NB4 (cell line): ENCODE measurements at regions not wholly inside any gene's neighbourhood (a gene's known extent, or its start where the extent isn't known, plus 50 kb on each side); places are given as distances from the start of the nearest gene placed in this dataset.
"Not testable (repeated sequence)": the region's sequence is repeated elsewhere in the genome, so short reads cannot be mapped to it uniquely, and the experiment has no call there.

Experiments
- DNase-seq: peaks from one replicate; pipeline ENCODE4 v3.0.0; 2010; ENCODE audit warnings: low read depth
- H3K4me3 ChIP-seq: one replicate; pipeline ENCODE4 v1.5.1; 2011; ENCODE audit warnings: mild to moderate bottlenecking, low read depth, low read length, moderate library complexity
- CTCF ChIP-seq: IDR thresholded peaks from one replicate; pipeline ENCODE4 v1.5.1; 2012; ENCODE audit warnings: low read depth, low read length
- MAX ChIP-seq: IDR thresholded peaks from 2 replicates; pipeline ENCODE4 v1.6.1; 2011; ENCODE audit warnings: low read depth, low read length
- MYC ChIP-seq: IDR thresholded peaks from 2 replicates; pipeline ENCODE4 v1.6.1; 2011; ENCODE audit warnings: low read depth, low read length
- POLR2A ChIP-seq: IDR thresholded peaks from 2 replicates; pipeline ENCODE4 v1.6.1; 2011; ENCODE audit warnings: mild to moderate bottlenecking; ENCODE audit not compliant: insufficient read length; ENCODE audit errors: extremely low read depth

DNA sequence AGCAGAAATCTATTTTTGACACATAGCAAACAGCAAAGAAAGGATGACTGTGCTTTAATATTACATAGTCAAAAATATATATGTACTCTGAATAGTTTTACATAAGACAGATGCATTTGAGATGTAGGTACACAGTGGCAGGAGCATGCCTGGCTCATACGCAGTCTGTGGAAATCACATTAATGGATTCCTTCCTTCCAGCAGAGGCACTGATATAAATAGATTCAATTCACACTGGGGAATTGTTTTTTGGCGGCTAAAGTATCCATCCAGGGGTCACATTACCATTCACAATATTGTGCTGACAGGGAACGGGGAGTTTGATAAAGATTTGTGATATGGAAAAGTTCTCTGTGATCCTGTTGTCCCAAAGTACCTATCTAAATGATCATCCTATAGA is 72.5 kb upstream of the AGR3 start:
- DNase-seq = no peak
- H3K4me3 ChIP-seq = no peak overlapping the region
- TF ChIP-seq CTCF (no peak), MAX (no peak), POLR2A (no peak), MYC (no peak)

DNA sequence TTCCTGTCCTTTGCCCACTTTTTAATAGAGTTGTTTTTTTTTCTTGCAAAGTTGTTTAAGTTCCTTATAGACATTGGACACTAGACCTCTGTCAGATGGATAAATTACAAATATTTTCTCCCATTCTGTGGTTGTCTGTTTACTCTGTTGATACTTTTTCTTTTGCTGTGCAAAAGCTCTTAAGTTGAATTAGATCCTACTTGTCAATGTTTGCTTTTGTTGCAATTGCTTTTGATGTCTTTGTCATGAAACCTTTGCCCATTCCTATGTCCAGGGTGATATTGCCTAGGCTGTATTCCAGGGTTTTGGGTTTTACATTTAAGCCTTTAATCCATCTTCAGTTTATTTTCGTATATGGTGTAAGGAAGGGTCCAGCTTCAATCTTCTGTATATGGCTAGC is 76.9 kb upstream of the AGR3 start:
- no peak for TF ChIP-seq CTCF
- no peak for TF ChIP-seq MAX
- TF ChIP-seq POLR2A = no peak
- no peak for TF ChIP-seq MYC

DNA sequence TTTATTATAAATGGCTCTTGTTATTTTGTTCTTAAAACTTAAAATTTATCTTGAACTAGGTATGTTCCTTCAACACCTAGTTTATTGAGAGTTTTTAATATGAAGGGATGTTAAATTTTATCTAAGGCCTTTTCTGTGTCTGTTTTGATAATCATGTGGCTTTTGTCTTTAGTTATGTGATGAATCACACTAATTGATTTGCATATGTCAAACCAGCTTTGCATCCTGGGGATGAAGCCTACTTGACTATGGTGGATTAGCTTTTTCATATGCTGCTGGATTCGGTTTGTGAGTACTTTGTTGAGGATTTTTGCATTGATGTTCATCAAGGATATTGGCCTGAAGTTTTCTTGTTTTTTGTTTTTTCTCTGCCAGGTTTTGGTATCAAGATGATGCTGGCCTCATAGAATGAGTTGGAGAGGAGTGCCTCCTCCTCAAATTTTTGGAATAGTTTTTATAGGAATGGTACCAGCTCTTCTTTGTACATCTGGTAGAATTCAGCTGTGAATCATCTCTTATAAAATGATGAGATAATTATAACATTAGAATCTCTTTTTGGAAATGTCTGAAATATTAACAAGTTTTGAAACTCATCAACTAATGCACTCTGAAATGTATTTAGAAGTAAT is 78.7 kb upstream of the AGR3 start:
- DNase-seq = no peak
- H3K4me3 ChIP-seq = no peak overlapping the region
- no peak for TF ChIP-seq MAX
- no peak for TF ChIP-seq MYC
- no peak for TF ChIP-seq CTCF
- TF ChIP-seq POLR2A = no peak

More for the DNA sequence above, 76.9 kb upstream of the AGR3 start:
- no peak overlapping the region for H3K4me3 ChIP-seq
- DNase-seq = no peak

GRCh38 chr7:16961641-16962040 is 79.9 kb upstream of the AGR3 start:
- TF ChIP-seq MAX (no peak), POLR2A (no peak), MYC (no peak), CTCF (no peak)
- no peak overlapping the region for H3K4me3 ChIP-seq
- no peak for DNase-seq

GRCh38 chr7:16963044-16963443 is 81.3 kb upstream of the AGR3 start:
- TF ChIP-seq MYC (no peak), CTCF (no peak), MAX (no peak), POLR2A (no peak)
- DNase-seq = no peak
- no peak overlapping the region for H3K4me3 ChIP-seq

GRCh38 chr7:16965697-16966096 is 83.9 kb upstream of the AGR3 start:
- not testable (repeated sequence) for H3K4me3 ChIP-seq, DNase-seq
